NOMO-1 treated with DMSO at 0.1 percent for 48 hours (cell line): ENCODE measurements at regions not wholly inside any gene's neighbourhood (a gene's known extent, or its start where the extent isn't known, plus 50 kb on each side); places are given as distances from the start of the nearest gene placed in this dataset.
"Not testable (repeated sequence)": the region's sequence is repeated elsewhere in the genome, so short reads cannot be mapped to it uniquely, and the experiment has no call there.

Source experiments
- DNase-seq: peaks from one replicate; lab custom pipeline; 2025; ENCODE audit not compliant: unreplicated experiment; lab: John Stamatoyannopoulos, UW

- DNase-seq, result no peak
These were observed 221.6 kb downstream of the STK31 start for GRCh38 chr7:23931633-23932032.

GRCh38 chr7:23938215-23938614 lies 228.2 kb downstream of the STK31 start:
- no peak for DNase-seq

GRCh38 chr7:23938937-23939552 lies 229.0 kb downstream of the STK31 start:
- peak; percentile 23 for DNase-seq

DNA sequence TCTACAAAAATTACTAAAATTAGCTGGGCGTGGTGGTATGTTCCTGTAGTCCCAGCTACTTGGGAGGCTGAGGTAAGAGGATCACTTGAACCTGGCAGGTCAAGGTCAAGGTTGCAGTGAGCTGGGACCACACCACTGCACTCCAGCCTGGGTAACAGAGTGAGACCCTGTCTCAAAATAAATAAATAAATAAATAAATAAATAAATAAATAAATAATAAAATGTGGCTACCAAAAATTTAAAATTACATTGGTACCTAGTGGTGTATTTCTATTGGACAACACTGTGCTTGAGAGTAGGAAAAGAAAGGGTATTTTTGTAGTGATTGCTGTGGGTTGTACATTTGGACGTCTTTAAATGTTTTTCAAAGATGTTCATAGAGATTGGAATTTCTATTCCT lies 229.7 kb downstream of the STK31 start:
- not testable (repeated sequence) for DNase-seq

DNA sequence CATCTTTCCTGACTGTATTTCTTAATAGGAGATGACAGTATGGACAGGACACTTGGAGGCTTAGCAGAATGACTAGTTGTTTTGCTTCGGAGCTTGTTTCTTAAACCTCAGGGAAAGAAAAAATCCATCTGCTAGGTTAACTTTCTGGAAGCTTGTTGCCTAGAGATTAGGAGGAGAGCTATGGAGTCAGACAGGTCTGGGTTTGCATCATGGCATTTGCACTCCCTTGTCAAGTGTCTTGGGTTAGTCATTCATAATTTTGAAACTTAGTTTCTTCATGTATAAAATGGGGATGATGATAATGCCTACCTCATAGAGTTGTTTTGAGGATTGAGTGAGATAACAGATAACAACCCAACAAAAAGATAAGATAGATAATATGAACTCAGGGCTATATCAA lies 231.5 kb downstream of the STK31 start:
- no peak for DNase-seq

DNA sequence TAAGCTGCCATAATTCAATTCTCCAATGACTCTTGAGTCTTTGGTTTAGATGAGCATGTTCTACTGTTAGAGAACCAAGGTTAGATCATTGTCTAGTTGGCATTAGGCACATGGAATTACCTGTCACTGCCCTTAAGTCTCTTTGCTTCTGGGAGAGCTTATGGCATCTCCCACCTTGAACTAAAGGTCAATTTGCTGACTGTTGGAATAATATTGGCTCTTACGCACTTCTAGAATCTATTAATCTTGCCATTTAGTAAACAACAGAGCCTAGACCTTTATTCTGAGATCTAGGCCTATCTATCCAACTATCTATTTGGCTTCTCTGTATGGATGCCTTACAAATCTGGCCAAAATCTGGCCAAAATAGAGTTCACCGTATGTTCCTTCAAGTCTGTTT lies 232.0 kb downstream of the STK31 start:
- DNase-seq, result no peak

- DNase-seq, result no peak
These were observed 234.1 kb downstream of the STK31 start for GRCh38 chr7:23944131-23944530.

DNA sequence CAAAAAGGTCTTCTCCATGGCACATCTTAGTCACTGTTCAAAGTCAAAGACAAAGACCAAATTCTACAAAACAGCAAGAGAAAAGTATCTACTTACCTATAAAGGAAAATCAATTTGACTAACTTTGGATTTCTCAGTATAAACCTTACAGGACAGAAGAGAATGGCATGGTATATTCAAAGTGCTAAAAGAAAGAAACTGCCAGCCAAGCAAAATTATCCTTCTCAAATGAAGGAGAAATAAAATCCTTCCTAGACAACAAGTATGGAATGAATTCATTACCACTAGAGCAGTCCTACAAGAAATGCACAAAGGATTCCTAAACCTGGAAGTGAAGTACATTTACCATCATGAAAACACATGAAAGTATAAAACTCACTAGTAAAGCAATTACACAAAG lies 235.5 kb downstream of the STK31 start:
- no peak for DNase-seq

DNA sequence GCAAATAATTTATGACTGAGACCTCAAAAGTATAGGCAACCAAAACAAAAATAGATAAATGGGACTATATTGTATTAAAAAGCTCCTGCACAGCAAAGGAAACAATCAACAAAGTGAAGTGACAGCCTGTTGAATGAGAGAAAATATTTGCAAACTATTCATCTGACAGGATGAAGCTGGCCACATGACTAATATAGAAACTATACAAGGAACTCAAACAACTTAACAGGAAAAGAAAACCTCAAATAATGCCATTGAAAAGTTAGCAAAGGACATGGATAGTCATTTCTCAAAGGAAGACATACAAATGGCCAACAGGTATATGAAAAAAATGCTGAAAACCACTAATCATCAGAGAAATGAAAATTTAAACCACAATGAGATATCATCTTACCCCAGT lies 245.1 kb downstream of the STK31 start:
- DNase-seq, result no peak

- DNase-seq, result no peak
These were observed 245.7 kb downstream of the STK31 start for GRCh38 chr7:23955600-23956149.

DNA sequence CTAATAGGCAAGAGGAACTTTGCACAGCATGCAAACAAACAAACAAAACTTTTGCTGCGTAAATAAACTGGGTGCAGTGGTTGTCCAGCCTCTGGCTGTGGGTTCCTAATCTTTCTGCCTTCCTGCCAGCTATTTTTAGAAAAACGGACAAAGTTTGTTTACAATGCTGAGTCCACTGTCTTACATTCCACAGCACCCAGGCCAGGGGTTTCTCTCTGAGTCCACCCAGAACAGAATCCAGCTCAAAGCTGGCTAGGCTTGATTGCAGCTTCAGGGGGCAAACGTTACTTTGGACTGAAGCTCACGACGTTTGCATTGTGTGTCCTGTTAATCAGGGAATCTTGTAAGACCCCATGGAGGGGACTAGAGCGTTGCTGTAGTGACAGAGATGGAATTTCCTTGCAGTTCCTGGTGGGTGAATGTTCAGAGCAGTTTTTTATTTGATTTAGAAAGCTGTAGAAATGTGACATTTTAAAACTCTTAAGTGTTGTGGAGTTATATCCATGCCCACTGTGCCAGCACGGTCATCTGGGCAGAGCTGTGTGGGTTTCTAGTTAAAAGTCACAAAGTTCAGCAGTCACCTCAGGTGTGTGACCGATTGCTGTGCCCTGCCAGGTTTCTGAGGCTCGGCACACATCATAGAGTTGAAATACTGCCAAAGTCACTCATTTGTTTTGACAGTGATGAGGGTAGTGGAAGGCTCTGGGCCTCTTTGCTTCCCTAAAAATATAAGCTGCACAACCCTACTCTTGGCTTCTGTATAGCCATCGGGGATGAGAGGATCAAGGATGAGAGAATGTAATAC lies 247.0 kb downstream of the STK31 start:
- DNase-seq, result no peak

DNA sequence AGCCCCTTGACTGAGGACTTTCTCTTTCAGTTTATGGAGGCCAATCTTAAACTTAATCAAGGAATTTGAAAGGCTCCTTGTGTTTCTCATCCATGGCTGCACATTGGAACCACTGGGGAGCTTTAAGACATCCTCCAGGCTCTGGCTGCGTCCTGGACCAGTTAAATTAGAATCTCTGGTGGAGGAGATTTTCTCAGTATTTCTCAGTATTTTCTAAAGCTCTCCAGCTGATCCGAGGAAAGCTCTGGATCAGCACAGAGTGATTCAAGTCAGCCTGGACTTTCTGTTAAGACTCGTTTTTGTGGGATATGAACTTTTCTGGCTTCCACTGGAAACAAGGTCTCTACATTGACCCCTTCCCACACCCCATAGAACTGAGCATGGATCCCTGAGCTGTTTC lies 249.8 kb downstream of the STK31 start:
- DNase-seq, result no peak

- no peak for DNase-seq
These were observed 250.3 kb downstream of the STK31 start for GRCh38 chr7:23960361-23960760.

DNA sequence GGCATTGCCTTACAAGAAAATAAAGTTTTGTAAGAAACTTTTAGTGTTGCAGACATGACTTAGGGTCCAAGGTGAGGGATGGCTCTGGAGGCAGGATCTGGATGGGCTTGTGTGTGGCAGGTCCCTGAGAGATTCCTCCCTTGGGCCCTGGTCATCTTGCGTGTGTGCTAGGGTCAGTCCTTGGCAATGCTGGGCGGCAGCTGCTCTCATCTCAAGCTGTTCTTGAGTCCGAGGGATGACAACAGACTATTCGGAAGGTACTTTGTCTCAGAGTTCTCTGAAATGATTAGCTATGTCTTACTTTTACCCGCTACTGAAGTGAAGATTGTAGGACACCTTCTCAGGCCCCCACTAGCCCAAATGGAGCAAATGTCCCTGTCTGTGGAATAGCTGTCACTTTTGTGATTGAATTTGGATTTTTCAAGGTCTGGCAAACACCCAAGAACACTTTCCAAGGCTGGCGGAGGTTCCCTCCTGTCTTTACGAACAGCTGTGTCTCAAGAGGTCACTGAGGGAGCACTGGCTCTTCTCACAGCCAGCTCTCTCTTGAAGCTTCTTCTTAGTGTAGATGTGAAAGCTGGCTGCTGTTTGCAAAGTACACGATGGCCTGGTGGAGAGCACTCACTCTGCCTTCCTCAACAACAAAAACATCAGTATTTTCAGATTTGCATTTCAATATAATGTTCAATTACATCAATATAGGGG lies 253.6 kb downstream of the STK31 start:
- DNase-seq, result no peak

DNA sequence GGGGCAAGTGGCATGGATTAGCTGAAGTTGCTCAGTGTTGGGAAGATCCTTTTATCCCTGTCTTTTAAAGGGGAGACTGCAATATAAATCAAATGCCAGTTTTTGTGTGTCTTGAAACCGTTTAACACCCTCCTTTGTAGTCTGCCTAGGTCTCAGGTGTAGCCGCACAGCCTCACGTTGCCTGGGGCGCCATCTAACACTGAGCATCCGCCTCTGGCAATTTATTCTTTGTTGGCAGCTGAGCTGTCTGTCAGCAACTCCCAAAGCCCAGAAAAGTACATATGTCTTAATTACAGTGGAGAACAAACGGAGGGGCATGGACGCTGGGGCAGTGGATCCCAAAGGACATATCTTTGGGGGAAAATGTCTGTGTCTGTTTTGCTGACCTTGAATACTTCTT lies 254.7 kb downstream of the STK31 start:
- DNase-seq, result no peak

DNA sequence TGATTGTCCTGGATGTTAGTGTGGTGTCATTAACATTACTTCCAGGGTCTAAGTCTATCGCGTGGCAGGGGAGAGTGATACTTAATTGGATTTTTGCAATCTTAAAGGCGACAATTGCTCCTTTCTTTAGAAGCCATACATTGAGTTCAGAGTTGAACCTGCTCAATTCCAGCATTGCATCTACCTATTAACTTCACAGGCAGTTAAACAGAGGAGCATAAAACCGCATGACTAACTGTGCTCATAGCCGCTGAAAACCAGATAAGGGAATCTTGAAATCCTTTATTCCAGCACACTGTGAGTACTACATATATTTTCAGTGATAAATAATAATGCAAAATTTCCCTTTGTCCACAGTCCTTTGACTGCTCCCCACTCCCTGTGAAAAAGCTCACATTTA lies 255.3 kb downstream of the STK31 start:
- no peak for DNase-seq

GRCh38 chr7:23966941-23967340 lies 256.9 kb downstream of the STK31 start:
- DNase-seq, result no peak

DNA sequence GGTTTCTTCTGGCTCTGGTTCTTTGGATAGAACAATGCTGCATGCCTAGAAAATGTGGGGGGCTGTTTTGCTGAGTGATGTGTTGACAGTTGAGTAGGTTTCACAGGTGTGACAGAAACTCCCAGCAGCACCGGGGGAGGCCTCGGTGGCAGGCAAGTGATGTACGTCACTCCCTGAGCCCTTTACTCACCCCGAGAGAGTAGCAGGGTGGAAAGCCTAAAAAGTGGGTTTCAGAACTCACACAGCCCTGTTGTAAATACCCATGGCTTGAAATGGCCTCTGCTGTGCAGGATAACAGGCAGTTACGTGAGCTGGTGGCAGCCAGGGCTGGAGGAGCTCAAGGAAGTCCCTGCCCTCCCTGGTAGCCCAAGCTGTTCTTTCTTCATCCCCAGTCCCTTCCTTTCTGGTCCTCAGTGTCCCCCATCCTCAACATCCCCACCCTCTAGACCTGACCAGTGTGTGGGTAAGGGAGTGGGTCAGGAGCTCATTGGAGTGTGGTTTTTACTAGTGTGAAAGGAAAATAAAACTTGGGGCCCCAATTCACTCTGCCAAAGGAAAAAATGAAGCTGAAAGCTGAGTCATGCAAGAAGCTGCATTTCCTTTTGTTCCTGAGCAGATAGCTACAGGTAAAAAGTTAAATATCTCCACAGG lies 258.1 kb downstream of the STK31 start:
- DNase-seq, result no peak

DNA sequence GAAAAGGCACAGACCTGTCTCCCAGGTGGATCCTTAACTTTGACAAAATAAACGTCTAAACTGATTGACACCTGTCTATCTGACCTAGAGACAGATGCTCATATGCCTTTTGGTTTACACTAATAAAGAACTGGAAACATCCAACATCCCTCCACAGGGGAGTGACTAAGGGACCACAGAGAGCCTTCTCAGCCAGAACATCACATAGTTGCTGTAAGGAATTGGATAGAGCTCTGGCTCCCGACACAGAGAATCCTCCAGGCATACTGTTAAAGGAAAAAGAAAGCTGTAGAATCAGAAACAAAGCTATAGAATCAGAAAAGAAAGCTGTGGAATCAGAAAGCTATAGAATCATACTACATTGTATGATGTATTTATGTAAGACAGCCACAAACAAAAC lies 258.8 kb downstream of the STK31 start:
- no peak for DNase-seq

GRCh38 chr7:23969443-23969842 lies 259.4 kb downstream of the STK31 start:
- no peak for DNase-seq

- no peak for DNase-seq
These were observed 260.2 kb downstream of the STK31 start for GRCh38 chr7:23970193-23970592.
